Kidney capillary endothelial cell (primary cell): ENCODE measurements at regions not wholly inside any gene's neighbourhood (a gene's known extent, or its start where the extent isn't known, plus 50 kb on each side); places are given as distances from the start of the nearest gene placed in this dataset.
"Not testable (repeated sequence)": the region's sequence is repeated elsewhere in the genome, so short reads cannot be mapped to it uniquely, and the experiment has no call there.

Experiments
- DNase-seq: peaks from one replicate; pipeline ENCODE4 v3.0.0-alpha.2; 2018; ENCODE audit warnings: low spot score

DNA sequence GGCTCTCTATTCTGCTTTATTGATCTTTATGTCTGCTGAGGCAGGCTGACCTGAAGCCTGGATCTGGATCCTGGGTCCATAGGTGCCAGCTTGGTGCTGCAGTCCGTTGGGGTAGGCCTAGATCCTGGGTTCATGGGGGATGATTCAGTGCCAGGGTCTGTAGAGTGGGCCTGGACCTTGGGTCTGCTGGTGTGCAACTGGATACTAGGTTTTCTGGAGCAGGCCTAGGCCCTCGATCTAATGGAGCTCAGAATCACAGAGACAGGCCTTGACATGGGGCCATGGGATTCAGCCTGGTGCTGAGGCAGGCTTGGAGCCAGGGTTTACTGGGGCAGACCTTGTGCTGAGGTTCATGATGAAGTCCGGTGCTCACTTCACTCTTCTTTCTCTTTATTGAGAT is 358.6 kb downstream of the TEX13C start:
- no peak for DNase-seq

- DNase-seq: no peak
Observed at GRCh38 chrX:125680366-125680765, 360.7 kb downstream of the TEX13C start.

DNA sequence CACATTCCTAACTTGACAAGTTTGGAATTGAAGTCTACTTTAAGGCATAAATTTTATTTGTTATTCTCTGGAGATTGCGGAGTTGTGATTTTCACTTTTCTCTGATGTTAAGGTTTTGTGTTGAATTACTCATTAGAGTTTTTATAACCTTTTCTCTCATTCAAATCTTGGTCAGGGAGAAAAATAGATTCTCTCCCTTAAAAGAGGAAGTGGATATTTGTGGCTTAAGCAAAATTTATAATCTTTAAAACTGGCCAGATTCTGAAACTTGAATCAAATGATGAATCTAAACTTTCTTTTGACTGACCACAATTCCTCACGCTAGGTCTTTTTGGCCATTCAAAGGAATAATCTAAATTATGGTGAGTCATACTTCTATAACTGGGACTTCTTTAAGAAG is 361.4 kb downstream of the TEX13C start:
- no peak for DNase-seq

GRCh38 chrX:125681507-125681906 is 361.8 kb downstream of the TEX13C start:
- no peak for DNase-seq

GRCh38 chrX:125690522-125690921 is 370.9 kb downstream of the TEX13C start:
- DNase-seq: not testable (repeated sequence)

GRCh38 chrX:125694171-125694570 is 374.5 kb downstream of the TEX13C start:
- no peak for DNase-seq

DNA sequence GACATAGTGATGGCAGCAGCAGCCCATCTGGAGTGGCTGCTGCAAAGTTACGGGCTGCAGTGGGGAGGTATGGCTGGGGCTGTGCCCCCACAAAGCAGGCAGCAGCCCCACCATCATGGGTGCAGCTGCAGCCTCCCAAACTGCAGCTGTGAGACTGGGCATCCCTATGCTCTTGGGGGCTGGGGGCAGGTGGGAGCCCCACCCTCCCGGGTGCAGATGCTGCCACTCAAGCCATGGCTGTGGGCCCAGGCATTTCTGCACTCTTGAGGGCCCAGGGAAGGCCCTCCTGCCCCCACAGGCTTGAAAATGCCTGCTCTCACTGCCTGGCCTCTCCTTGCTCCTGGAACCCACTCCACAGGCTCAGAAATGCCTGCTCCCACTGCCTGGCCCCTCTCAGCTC is 389.4 kb downstream of the TEX13C start:
- no peak for DNase-seq

GRCh38 chrX:125709532-125709931 is 389.9 kb downstream of the TEX13C start:
- no peak for DNase-seq

DNA sequence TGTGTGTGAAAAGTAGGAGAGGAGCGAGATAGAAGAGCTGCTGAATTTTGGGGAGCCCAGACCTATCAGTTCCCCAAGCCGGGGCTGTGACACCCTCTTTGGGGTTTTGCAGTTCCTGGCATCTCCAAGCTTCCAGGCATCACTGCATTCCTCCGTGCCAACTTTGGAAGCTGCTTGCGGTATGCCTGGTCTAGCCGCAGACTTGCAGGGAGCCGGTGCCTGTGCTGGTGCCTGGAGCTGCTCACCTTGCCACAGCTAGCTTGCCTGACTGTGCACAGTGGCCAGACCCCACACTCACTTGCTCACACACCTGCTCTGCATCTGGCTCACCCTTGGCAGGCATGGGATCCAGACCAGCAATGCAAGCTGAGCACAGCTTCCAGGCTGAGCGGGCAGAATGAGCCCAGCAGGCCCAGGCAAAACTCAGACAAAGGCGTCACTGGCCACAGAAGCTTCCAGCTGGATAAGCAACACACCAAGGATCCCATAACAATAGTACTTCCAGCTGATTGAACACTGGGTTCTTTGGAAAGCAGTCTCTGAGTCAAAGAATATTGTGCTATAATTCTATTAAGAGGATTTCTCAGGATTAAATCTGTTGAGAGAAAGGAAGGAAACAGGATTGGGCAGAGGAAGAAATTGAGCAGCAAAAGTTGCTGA is 390.9 kb downstream of the TEX13C start:
- DNase-seq: no peak

DNA sequence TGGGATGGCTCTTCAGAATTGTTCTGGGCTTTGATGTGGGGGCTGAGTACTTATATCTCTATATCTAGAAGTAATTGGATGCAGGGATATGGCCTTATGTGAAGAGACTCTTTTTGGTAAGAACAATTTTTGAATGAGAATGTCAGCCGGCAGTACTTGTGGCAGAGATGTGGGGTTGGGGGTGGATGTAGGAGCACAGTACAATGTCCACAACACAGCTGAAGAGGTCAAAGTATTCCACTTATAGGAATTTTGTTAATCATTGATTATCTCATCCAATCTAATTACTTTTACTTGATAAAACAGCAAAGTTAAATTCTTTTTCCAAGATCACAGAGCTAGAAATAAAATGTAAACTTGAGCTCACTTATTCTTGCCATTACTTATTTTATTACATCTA is 391.4 kb downstream of the TEX13C start:
- no peak for DNase-seq

DNA sequence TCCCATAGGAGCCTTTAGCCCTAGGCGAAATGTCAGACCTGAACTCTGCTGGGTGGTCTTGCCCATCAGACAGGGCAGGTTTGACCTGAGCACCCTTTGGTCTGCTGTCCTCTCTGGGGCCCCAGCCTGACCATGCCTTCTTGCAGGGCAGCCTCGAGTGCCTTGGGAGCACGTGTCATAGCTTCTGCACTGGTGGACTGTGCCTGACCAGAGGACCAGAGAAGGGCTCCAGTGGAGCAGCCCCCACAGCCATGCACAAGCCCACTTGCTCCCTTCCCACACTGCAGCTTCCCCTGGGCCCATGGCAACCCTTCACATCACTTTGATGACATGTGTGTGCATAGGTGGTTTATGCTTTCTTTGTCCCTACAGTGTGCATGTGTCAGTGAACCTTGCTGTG is 394.0 kb downstream of the TEX13C start:
- DNase-seq: no peak

DNA sequence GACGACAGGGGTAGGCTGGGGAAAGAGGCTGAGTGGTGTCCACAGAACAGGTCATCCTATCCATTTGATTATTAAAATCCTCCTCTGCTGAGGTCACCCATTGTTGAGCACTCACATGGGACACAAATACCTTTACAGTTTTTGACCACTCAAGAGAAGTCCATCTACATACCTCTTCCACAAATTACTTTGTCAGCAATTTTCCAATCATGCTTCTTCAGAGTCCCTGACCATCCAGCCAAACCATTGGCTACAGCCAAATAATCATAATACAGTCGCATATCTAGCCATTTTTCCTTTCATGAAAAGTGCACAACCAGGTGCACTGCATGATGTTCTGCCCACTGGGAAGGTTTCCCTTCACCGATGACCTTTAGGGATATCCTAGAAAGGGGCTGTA is 407.4 kb downstream of the TEX13C start:
- DNase-seq: no peak

GRCh38 chrX:125736008-125736729 is 416.5 kb downstream of the TEX13C start:
- no peak for DNase-seq

GRCh38 chrX:125742811-125743210 is 423.1 kb downstream of the TEX13C start:
- DNase-seq: no peak

DNA sequence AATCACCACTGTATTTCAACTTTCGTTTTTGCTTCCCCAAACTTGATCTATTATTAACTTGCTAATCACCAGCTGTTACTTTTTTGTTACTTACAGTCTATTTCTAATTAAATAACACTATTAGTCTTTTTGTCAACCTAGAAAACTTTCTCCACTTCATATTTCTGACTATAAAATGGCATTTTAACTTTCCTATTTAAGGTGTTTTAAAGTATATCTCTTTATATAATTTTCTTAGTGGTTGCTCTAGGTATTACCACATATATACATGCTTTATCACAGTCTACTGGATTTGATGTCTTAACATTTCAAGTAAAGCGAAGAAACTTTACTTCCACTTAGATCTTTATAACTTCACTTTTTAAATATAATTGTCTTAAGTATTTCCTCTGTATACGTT is 421.2 kb downstream of the DCAF12L2 start:
- DNase-seq: no peak

- DNase-seq: no peak
Observed at GRCh38 chrX:125757794-125758564, 408.1 kb downstream of the DCAF12L2 start.

- no peak for DNase-seq
Observed at GRCh38 chrX:125758819-125759218, 407.3 kb downstream of the DCAF12L2 start.

DNA sequence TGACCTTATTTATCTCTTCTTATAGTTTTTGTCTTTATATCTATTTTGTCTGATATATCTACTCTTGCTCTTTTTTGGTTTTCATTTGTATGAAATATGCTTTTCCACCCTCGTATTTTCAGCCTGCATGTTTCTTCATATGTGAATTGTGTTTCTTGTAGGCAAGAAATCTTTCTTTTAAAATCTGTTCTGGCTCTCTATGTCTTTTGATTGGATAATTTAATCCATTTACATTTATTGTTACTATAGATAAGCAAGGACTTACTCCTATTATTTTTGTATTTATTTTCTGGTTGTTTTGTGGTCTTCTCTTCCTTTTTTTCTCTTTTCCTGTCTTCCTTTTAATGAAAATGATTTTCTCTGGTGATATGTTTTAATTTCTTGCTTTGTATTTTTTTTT is 403.1 kb downstream of the DCAF12L2 start:
- DNase-seq: no peak

- no peak for DNase-seq
Observed at GRCh38 chrX:125765347-125765746, 400.7 kb downstream of the DCAF12L2 start.

DNA sequence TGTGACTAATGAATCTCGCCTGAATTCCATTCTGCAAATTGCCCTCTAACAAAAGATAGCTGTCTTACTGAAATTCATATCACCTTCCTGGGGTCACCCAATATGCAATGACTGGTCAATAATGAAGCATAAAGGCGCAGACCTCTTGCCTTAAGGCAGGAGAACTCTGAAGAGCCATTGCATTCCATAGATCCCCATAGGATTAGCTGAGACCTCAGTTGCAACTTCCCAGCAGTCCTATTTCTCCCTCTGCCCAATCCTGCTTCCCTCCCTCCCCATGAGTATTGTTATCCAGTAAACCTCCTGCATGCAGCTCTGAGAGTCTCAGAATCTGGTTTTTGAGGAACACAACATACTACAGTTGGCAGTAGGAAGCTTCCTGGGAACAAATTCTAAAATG is 396.5 kb downstream of the DCAF12L2 start:
- DNase-seq: no peak

- no peak for DNase-seq
Observed at GRCh38 chrX:125778261-125778660, 387.8 kb downstream of the DCAF12L2 start.

DNA sequence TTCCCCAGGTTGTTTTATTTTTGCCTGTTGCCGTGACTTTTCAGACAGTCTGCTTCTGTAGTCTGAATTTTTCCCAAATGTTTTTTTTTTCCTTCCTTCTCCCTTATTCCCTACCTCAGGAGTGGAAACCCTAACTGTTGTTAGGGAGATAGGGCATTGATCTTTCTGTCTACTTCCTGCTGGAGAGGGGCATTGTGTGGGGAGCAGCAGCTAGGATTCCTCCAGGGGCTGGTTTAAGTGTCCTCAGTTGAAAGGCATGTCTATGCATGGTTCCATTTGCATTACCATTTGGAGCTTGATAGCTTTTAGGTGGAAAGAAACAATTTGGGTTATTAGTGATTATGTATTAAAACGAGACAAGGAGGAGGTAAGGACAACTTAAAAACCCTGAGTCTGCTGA is 383.9 kb downstream of the DCAF12L2 start:
- DNase-seq: no peak

- no peak for DNase-seq
Observed at GRCh38 chrX:125786316-125786715, 379.8 kb downstream of the DCAF12L2 start.
